Endothelial cell of umbilical vein (primary cell): ENCODE measurements at regions not wholly inside any gene's neighbourhood (a gene's known extent, or its start where the extent isn't known, plus 50 kb on each side); places are given as distances from the start of the nearest gene placed in this dataset.

Experiments used
- BruUV-seq: library from RNA; stranded (reverse); fragments of 400-500 nt; replicated peaks from 2 replicates; lab custom pipeline; 2021; lab: Mats Ljungman, UMichigan
- CTCF ChIA-PET: fragments of 300-600, 350-600 bp; sonication (Branson Sonifier 250); formaldehyde crosslinking; loops from one replicate; lab custom pipeline; 2021; ENCODE audit warnings: antibody characterized with exemption, inconsistent platforms; lab: Charles Lee
- POLR2A ChIA-PET: fragments of 300-600, 350-600 bp; sonication (Branson Sonifier 250); formaldehyde crosslinking; loops from one replicate; lab custom pipeline; 2021; ENCODE audit warnings: antibody characterized with exemption, inconsistent platforms; lab: Charles Lee
- DNase-seq: peaks from one replicate; pipeline ENCODE4 v3.0.0-alpha.2; 2011; ENCODE audit warnings: low read depth, low spot score
- FAIRE-seq: peaks from 2 replicates; lab custom pipeline; 2011; peaks lifted over from hg19 to GRCh38; lab: Jason Lieb, UNC
- H2AFZ ChIP-seq: 2 replicates; pipeline ENCODE4 v1.6.0; 2012; ENCODE audit warnings: low read depth, low read length, control low read depth, inconsistent platforms
- H3K27ac ChIP-seq: 2 replicates; pipeline ENCODE4 v1.5.1; 2011; ENCODE audit warnings: low read depth, mild to moderate bottlenecking, control low read depth, low read length, moderate library complexity; ENCODE audit not compliant: insufficient read depth
- H3K27me3 ChIP-seq, 2 experiments: 2 replicates each; pipeline versions ENCODE4 v1.6.0 to v1.6.1; 2011; ENCODE audit warnings: low read length in 2 of 2, mixed read lengths in 1 of 2; ENCODE audit not compliant: control insufficient read depth in 2 of 2, insufficient read depth in 2 of 2
- H3K36me3 ChIP-seq, 2 experiments: 2 replicates in 1 of 2; 3 replicates in 1 of 2; pipeline ENCODE4 v1.5.1; 2011; ENCODE audit warnings: low read length in 2 of 2, mild to moderate bottlenecking in 1 of 2, moderate library complexity in 1 of 2; ENCODE audit not compliant: control insufficient read depth in 2 of 2, insufficient read depth in 2 of 2; ENCODE audit errors: extremely low read depth in 1 of 2
- H3K4me1 ChIP-seq: 3 replicates; pipeline ENCODE4 v1.5.1; 2011; ENCODE audit warnings: mild to moderate bottlenecking, low read length; ENCODE audit not compliant: control insufficient read depth, insufficient read depth; ENCODE audit errors: extremely low read depth
- H3K4me2 ChIP-seq: 2 replicates; pipeline ENCODE4 v1.6.1; 2011; ENCODE audit warnings: low read length, control low read depth, mixed read lengths; ENCODE audit not compliant: insufficient read depth
- H3K4me3 ChIP-seq, 3 experiments: fragments of 200-600 bp in 1 of 3; sonication (generic), shearing (Covaris generic) in 1 of 3; replicated peaks in 1 of 3; 2 replicates each; pipeline ENCODE4 v1.5.1; 2011 to 2016; ENCODE audit warnings: control low read depth in 3 of 3, low read length in 3 of 3, mild to moderate bottlenecking in 2 of 3, inconsistent platforms in 1 of 3, low read depth in 1 of 3, moderate library complexity in 1 of 3; ENCODE audit not compliant: insufficient read depth in 1 of 3
- H3K79me2 ChIP-seq: 2 replicates; pipeline ENCODE4 v1.6.0; 2012; ENCODE audit warnings: low read length, inconsistent platforms; ENCODE audit not compliant: control insufficient read depth, insufficient read depth
- H3K9ac ChIP-seq: replicated peaks from 2 replicates; pipeline ENCODE3; 2011; ENCODE audit warnings: low read length, control low read depth; ENCODE audit not compliant: insufficient read depth; ENCODE audit errors: extremely low read depth
- H3K9me1 ChIP-seq: replicated peaks from 3 replicates; pipeline ENCODE4 v1.6.0; 2011; ENCODE audit warnings: mild to moderate bottlenecking, low read length; ENCODE audit not compliant: control insufficient read depth, insufficient read depth; ENCODE audit errors: extremely low read depth
- H3K9me3 ChIP-seq: replicated peaks from 2 replicates; pipeline ENCODE4 v1.5.1; 2012; ENCODE audit warnings: low read length, inconsistent platforms; ENCODE audit not compliant: control insufficient read depth, insufficient read depth
- H4K20me1 ChIP-seq: replicated peaks from 2 replicates; pipeline ENCODE3; 2011; ENCODE audit warnings: mild to moderate bottlenecking, low read length; ENCODE audit not compliant: control insufficient read depth, insufficient read depth; ENCODE audit errors: extremely low read depth
- CTCF ChIP-seq, 2 donors: IDR thresholded peaks; 1 replicate in 1 of 2; 2 replicates in 1 of 2; pipeline ENCODE4 v1.5.1; 2011; ENCODE audit warnings: low read length in 2 of 2, mild to moderate bottlenecking in 2 of 2, moderate library complexity in 2 of 2, control low read depth in 1 of 2, inconsistent platforms in 1 of 2, low read depth in 1 of 2; ENCODE audit not compliant: insufficient read depth in 1 of 2; ENCODE audit errors: extremely low read depth in 1 of 2
- EZH2 ChIP-seq: IDR thresholded peaks from 2 replicates; pipeline ENCODE4 v1.6.1; 2012; ENCODE audit warnings: borderline replicate concordance, low read depth, mild to moderate bottlenecking, moderate library complexity, low read length, inconsistent platforms; ENCODE audit not compliant: severe bottlenecking
- FOS ChIP-seq: IDR thresholded peaks from 2 replicates; pipeline ENCODE4 v1.6.1; 2011; ENCODE audit warnings: mild to moderate bottlenecking, low read length, moderate library complexity, borderline replicate concordance; ENCODE audit not compliant: insufficient read depth
- GATA2 ChIP-seq: IDR thresholded peaks from 2 replicates; pipeline ENCODE4 v1.7.0; 2011; ENCODE audit warnings: low read depth, mild to moderate bottlenecking, moderate library complexity, mixed read lengths, low read length; ENCODE audit not compliant: insufficient read length, insufficient read depth
- JUN ChIP-seq: IDR thresholded peaks from 2 replicates; pipeline ENCODE4 v1.6.1; 2011; ENCODE audit warnings: borderline replicate concordance, low read depth; ENCODE audit not compliant: insufficient read length, insufficient read depth
- MAX ChIP-seq: IDR thresholded peaks from 2 replicates; pipeline ENCODE4 v1.6.1; 2011; ENCODE audit not compliant: insufficient read depth, insufficient read length
- MYC ChIP-seq: IDR thresholded peaks from one replicate; pipeline ENCODE4 v1.6.1; 2011; ENCODE audit warnings: mild to moderate bottlenecking, low read depth, low read length
- POLR2A ChIP-seq: IDR thresholded peaks from 2 replicates; pipeline ENCODE4 v1.6.1; 2012; ENCODE audit warnings: low read depth, mild to moderate bottlenecking, control low read depth, low read length
- POLR2AphosphoS5 ChIP-seq: IDR thresholded peaks from 2 replicates; pipeline ENCODE4 v1.6.1; 2012; ENCODE audit warnings: low read depth, mild to moderate bottlenecking, control low read depth, low read length, moderate library complexity; ENCODE audit not compliant: insufficient read depth
- dilution Hi-C: fragments of 300-500 bp; cut with MboI; formaldehyde crosslinking; loops from one replicate; pipeline ENCODE4 v1.15.0; 2019; ENCODE audit warnings: low sequenced_read_pairs; ENCODE audit not compliant: extremely low pct_ligation_motif_present
- intact Hi-C: fragments of 100-400 bp; cut with micrococcal nuclease; formaldehyde crosslinking; loops from one replicate; pipeline ENCODE4 v1.10.0; 2022

- Histone ChIP-seq H3K79me2 (no peaks in the 10 kb centered on the region), H3K36me3 (no peaks in the 10 kb centered on the region), H3K27ac (no peak overlapping the region), H3K4me2 (no peak overlapping the region), H3K27me3 (no peaks in the 10 kb centered on the region), H3K9me1 (no peaks in the 10 kb centered on the region), H3K4me3 (no peak overlapping the region), H3K4me1 (no peaks in the 10 kb centered on the region), H2AFZ (no peak overlapping the region), H3K9ac (no peak overlapping the region), H4K20me1 (no peaks in the 10 kb centered on the region), H3K9me3 (no peaks in the 10 kb centered on the region)
- POLR2A ChIA-PET: no interaction called here
- FAIRE-seq (no peak), DNase-seq (no peak)
- intact Hi-C loops: no loop called here
- dilution Hi-C loops: no loop called here
- CTCF ChIA-PET: no interaction called here
- BruUV-seq: no TSS peak
- no peak for TF ChIP-seq POLR2A
- no peak for TF ChIP-seq EZH2
- no peak for TF ChIP-seq POLR2AphosphoS5
- TF ChIP-seq MYC: no peak
- no peak for TF ChIP-seq JUN
- TF ChIP-seq FOS: no peak
- no peak for TF ChIP-seq GATA2
- TF ChIP-seq MAX: no peak
- TF ChIP-seq CTCF (IDR thresholded peaks at IDR 0.05; ENCODE audit: extremely low read depth in 1 of 2, insufficient read depth in 1 of 2, low read depth in 1 of 2, low read length in 2 of 2): no peak
Observed at GRCh38 chr1:81231729-81232038, 569.0 kb upstream of the ADGRL2 start.
